Mesendoderm (in vitro differentiated cells): ENCODE measurements at regions not wholly inside any gene's neighbourhood (a gene's known extent, or its start where the extent isn't known, plus 50 kb on each side); places are given as distances from the start of the nearest gene placed in this dataset.
"Not testable (repeated sequence)": the region's sequence is repeated elsewhere in the genome, so short reads cannot be mapped to it uniquely, and the experiment has no call there.

Source experiments
- DNase-seq: peaks from one replicate; pipeline ENCODE4 v3.0.0; 2013
- H2AK5ac ChIP-seq: 2 replicates; pipeline ENCODE4 v1.6.1; 2013; ENCODE audit warnings: low read length, inconsistent platforms
- H2BK120ac ChIP-seq: 2 replicates; pipeline ENCODE4 v1.6.1; 2013; ENCODE audit warnings: low read depth, mild to moderate bottlenecking, low read length, moderate library complexity, mixed read lengths
- H2BK15ac ChIP-seq: replicated peaks from 2 replicates; pipeline ENCODE4 v1.6.1; 2013; ENCODE audit warnings: low read depth, mild to moderate bottlenecking, moderate library complexity
- H2BK5ac ChIP-seq: 2 replicates; pipeline ENCODE4 v1.6.1; 2013; ENCODE audit warnings: low read length, inconsistent platforms
- H3K18ac ChIP-seq: 2 replicates; pipeline ENCODE4 v1.6.1; 2013; ENCODE audit warnings: mild to moderate bottlenecking, low read length, mixed read lengths
- H3K23ac ChIP-seq: one replicate; pipeline ENCODE4 v1.6.1; 2013; ENCODE audit warnings: low read length
- H3K27ac ChIP-seq: 2 replicates; pipeline ENCODE4 v1.5.1; 2013; ENCODE audit warnings: low read depth, mild to moderate bottlenecking, inconsistent platforms, low read length, moderate library complexity
- H3K27me3 ChIP-seq: 2 replicates; pipeline ENCODE4 v1.6.1; 2013; ENCODE audit warnings: low read length, control low read depth, mild to moderate bottlenecking, inconsistent platforms; ENCODE audit not compliant: insufficient read depth, poor library complexity
- H3K36me3 ChIP-seq: 2 replicates; pipeline ENCODE4 v1.6.1; 2013; ENCODE audit warnings: low read length, inconsistent platforms; ENCODE audit not compliant: control insufficient read depth, insufficient read depth
- H3K4ac ChIP-seq: one replicate; pipeline ENCODE4 v1.6.1; 2013; ENCODE audit warnings: low read depth, mild to moderate bottlenecking, low read length, moderate library complexity
- H3K4me1 ChIP-seq: 2 replicates; pipeline ENCODE4 v1.6.1; 2013; ENCODE audit warnings: low read depth, low read length, inconsistent platforms; ENCODE audit not compliant: control insufficient read depth
- H3K4me2 ChIP-seq: 2 replicates; pipeline ENCODE4 v1.6.1; 2013; ENCODE audit warnings: low read length
- H3K4me3 ChIP-seq: 2 replicates; pipeline ENCODE4 v1.5.1; 2013; ENCODE audit warnings: mild to moderate bottlenecking, low read length
- H3K56ac ChIP-seq: one replicate; pipeline ENCODE4 v1.6.1; 2013; ENCODE audit warnings: low read length
- H3K79me1 ChIP-seq: 2 replicates; pipeline ENCODE4 v1.6.1; 2013; ENCODE audit warnings: low read length, inconsistent platforms
- H3K79me2 ChIP-seq: 2 replicates; pipeline ENCODE4 v1.6.1; 2013; ENCODE audit warnings: mild to moderate bottlenecking, low read length; ENCODE audit not compliant: control insufficient read depth, insufficient read depth
- H3K9ac ChIP-seq: 2 replicates; pipeline ENCODE4 v1.6.1; 2013; ENCODE audit warnings: low read length, inconsistent platforms
- H4K5ac ChIP-seq: one replicate; pipeline ENCODE4 v1.6.1; 2013; ENCODE audit warnings: low read length
- H4K8ac ChIP-seq: one replicate; pipeline ENCODE4 v1.6.1; 2013; ENCODE audit warnings: low read depth, mild to moderate bottlenecking, control low read depth, low read length, moderate library complexity
- WGBS: extraction: QIAGEN DNeasy Blood & Tissue Kit; methylation state at CpG from one replicate; pipeline ENCODE4 v1.1.7; 2013; ENCODE audit warnings: low lambda C conversion rate, missing lambda C conversion rate; ENCODE audit not compliant: insufficient coverage; ENCODE audit errors: extremely low coverage; 5-methylcytosine and 5-hydroxymethylcytosine counted together

GRCh38 chr21:32962268-32962667 is 63.5 kb upstream of the OLIG2 start:
- Histone ChIP-seq H2AK5ac (no peak overlapping the region), H3K56ac (no peak overlapping the region), H3K9ac (no peak overlapping the region), H2BK15ac (no peak overlapping the region), H3K4me2 (no peak overlapping the region), H3K36me3 (no peaks in the 10 kb centered on the region), H3K79me2 (no peaks in the 10 kb centered on the region), H3K18ac (no peak overlapping the region), H3K4me3 (no peak overlapping the region), H3K4me1 (no peaks in the 10 kb centered on the region), H3K4ac (no peak overlapping the region), H2BK5ac (no peak overlapping the region), H3K27me3 (no peaks in the 10 kb centered on the region), H2BK120ac (no peak overlapping the region), H3K23ac (no peak overlapping the region), H3K27ac (no peak overlapping the region), H3K79me1 (no peaks in the 10 kb centered on the region), H4K5ac (no peak overlapping the region), H4K8ac (no peak overlapping the region)
- no CpG with 5 or more reads among the region's 4 CpGs for WGBS
- DNase-seq = no peak

- Histone ChIP-seq H3K56ac (no peak overlapping the region), H2BK15ac (no peak overlapping the region), H2AK5ac (no peak overlapping the region), H3K23ac (no peak overlapping the region), H3K4me2 (no peak overlapping the region), H3K27me3 (no peaks in the 10 kb centered on the region), H4K5ac (no peak overlapping the region), H3K79me2 (no peaks in the 10 kb centered on the region), H3K9ac (no peak overlapping the region), H3K18ac (no peak overlapping the region), H3K36me3 (no peaks in the 10 kb centered on the region), H3K79me1 (no peaks in the 10 kb centered on the region), H2BK120ac (no peak overlapping the region), H3K4ac (no peak overlapping the region), H4K8ac (no peak overlapping the region), H3K4me1 (no peaks in the 10 kb centered on the region), H3K27ac (no peak overlapping the region), H3K4me3 (no peak overlapping the region), H2BK5ac (no peak overlapping the region)
- no CpG with 5 or more reads among the region's 4 CpGs for WGBS
- DNase-seq = no peak
These were observed 60.5 kb upstream of the OLIG2 start for GRCh38 chr21:32965129-32965680.

GRCh38 chr21:32966120-32966519 is 59.6 kb upstream of the OLIG2 start:
- Histone ChIP-seq H3K4ac (no peak overlapping the region), H3K23ac (no peak overlapping the region), H4K5ac (no peak overlapping the region), H3K4me2 (no peak overlapping the region), H2BK15ac (no peak overlapping the region), H3K79me1 (no peaks in the 10 kb centered on the region), H3K9ac (no peak overlapping the region), H3K36me3 (no peaks in the 10 kb centered on the region), H2BK5ac (no peak overlapping the region), H3K4me3 (no peak overlapping the region), H3K4me1 (no peaks in the 10 kb centered on the region), H2BK120ac (no peak overlapping the region), H3K27ac (no peak overlapping the region), H2AK5ac (no peak overlapping the region), H3K18ac (no peak overlapping the region), H3K27me3 (no peaks in the 10 kb centered on the region), H3K56ac (no peak overlapping the region), H4K8ac (no peak overlapping the region), H3K79me2 (no peaks in the 10 kb centered on the region)
- whole genome bisulfite sequencing = no CpG with 5 or more reads among the region's 7 CpGs
- DNase-seq = no peak

- H3K4ac ChIP-seq, H3K79me1 ChIP-seq, DNase-seq, H2BK5ac ChIP-seq, H3K27me3 ChIP-seq, H3K18ac ChIP-seq, H3K9ac ChIP-seq, H4K8ac ChIP-seq, H2BK120ac ChIP-seq, H2BK15ac ChIP-seq, H3K4me2 ChIP-seq, H3K56ac ChIP-seq, H2AK5ac ChIP-seq, H3K79me2 ChIP-seq, H3K27ac ChIP-seq, H3K4me1 ChIP-seq, H4K5ac ChIP-seq, H3K4me3 ChIP-seq, H3K23ac ChIP-seq, H3K36me3 ChIP-seq: not testable (repeated sequence)
- no CpG with 5 or more reads among the region's 8 CpGs for WGBS
These were observed 57.6 kb upstream of the OLIG2 start for GRCh38 chr21:32968103-32968502.

GRCh38 chr21:32974653-32975052 is 51.1 kb upstream of the OLIG2 start:
- H3K79me2 ChIP-seq = no peaks in the 10 kb centered on the region
- no peak overlapping the region for H3K27ac ChIP-seq
- H3K4me2 ChIP-seq = no peak overlapping the region
- no peak overlapping the region for H2BK15ac ChIP-seq
- no peak overlapping the region for H3K4ac ChIP-seq
- H3K4me1 ChIP-seq = no peaks in the 10 kb centered on the region
- H3K18ac ChIP-seq = no peak overlapping the region
- H4K5ac ChIP-seq = no peak overlapping the region
- no peak for DNase-seq
- no peaks in the 10 kb centered on the region for H3K27me3 ChIP-seq
- WGBS = no CpG with 5 or more reads among the region's 2 CpGs
- no peak overlapping the region for H2AK5ac ChIP-seq
- no peaks in the 10 kb centered on the region for H3K36me3 ChIP-seq
- H2BK120ac ChIP-seq = no peak overlapping the region
- H3K56ac ChIP-seq = no peak overlapping the region
- no peak overlapping the region for H3K4me3 ChIP-seq
- no peak overlapping the region for H3K9ac ChIP-seq
- no peak overlapping the region for H4K8ac ChIP-seq
- H3K79me1 ChIP-seq = no peaks in the 10 kb centered on the region
- H3K23ac ChIP-seq = no peak overlapping the region
- no peak overlapping the region for H2BK5ac ChIP-seq

- Histone ChIP-seq H3K27me3 (no peaks in the 10 kb centered on the region), H2BK15ac (no peak overlapping the region), H3K4ac (no peak overlapping the region), H3K79me2 (no peaks in the 10 kb centered on the region), H2AK5ac (no peak overlapping the region), H3K23ac (no peak overlapping the region), H3K27ac (no peak overlapping the region), H3K4me1 (no peaks in the 10 kb centered on the region), H3K56ac (no peak overlapping the region), H2BK120ac (no peak overlapping the region), H2BK5ac (no peak overlapping the region), H4K5ac (no peak overlapping the region), H4K8ac (no peak overlapping the region), H3K4me3 (no peak overlapping the region), H3K18ac (no peak overlapping the region), H3K9ac (no peak overlapping the region), H3K79me1 (no peaks in the 10 kb centered on the region), H3K36me3 (no peaks in the 10 kb centered on the region), H3K4me2 (no peak overlapping the region)
- WGBS = no CpG with 5 or more reads among the region's 8 CpGs
- no peak for DNase-seq
These were observed 49.8 kb upstream of the OLIG2 start for GRCh38 chr21:32975811-32976431.
